WTC11 (cell line): ENCODE measurements at regions not wholly inside any gene's neighbourhood (a gene's known extent, or its start where the extent isn't known, plus 50 kb on each side); places are given as distances from the start of the nearest gene placed in this dataset.

ENCODE experiments used
- ATAC-seq: fragments of 200-7000 bp; cut with Tn5 transposase; 2 replicates; pipeline ENCODE4 v1.10.0; 2021; ENCODE audit warnings: mild to moderate bottlenecking, moderate library complexity
- CTCF ChIA-PET: fragments of 300-600 bp; sonication (Branson Sonifier 250); formaldehyde crosslinking; loops from one replicate; lab custom pipeline; 2021; ENCODE audit warnings: antibody characterized with exemption; lab: Charles Lee
- POLR2A ChIA-PET: fragments of 350-600 bp; sonication (Branson Sonifier 250); formaldehyde crosslinking; loops from one replicate; lab custom pipeline; 2021; ENCODE audit warnings: antibody characterized with exemption; lab: Charles Lee
- DNase-seq: peaks from one replicate; pipeline ENCODE4 v3.0.0; 2021; ENCODE audit warnings: low spot score
- H3K27ac Mint-ChIP-seq: 2 replicates; pipeline ENCODE4 v1.8.0; 2021; ENCODE audit warnings: mixed read lengths
- H3K27me3 Mint-ChIP-seq: 2 replicates; pipeline ENCODE4 v1.8.0; 2021; ENCODE audit warnings: low read depth, mild to moderate bottlenecking, moderate library complexity, mixed read lengths
- H3K36me3 Mint-ChIP-seq: 2 replicates; pipeline ENCODE4 v1.8.0; 2021; ENCODE audit warnings: mixed read lengths
- H3K4me1 Mint-ChIP-seq: 2 replicates; pipeline ENCODE4 v1.8.0; 2022; ENCODE audit warnings: mixed read lengths
- H3K4me3 Mint-ChIP-seq: 2 replicates; pipeline ENCODE4 v1.8.0; 2021; ENCODE audit warnings: mild to moderate bottlenecking, moderate library complexity, mixed read lengths
- H3K9me3 Mint-ChIP-seq: 2 replicates; pipeline ENCODE4 v1.8.0; 2021; ENCODE audit warnings: mixed read lengths
- ATF6 ChIP-seq: sonication (generic); formaldehyde crosslinking; IDR thresholded peaks from 2 replicates; pipeline ENCODE4 v1.8.1; 2023; ENCODE audit warnings: mild to moderate bottlenecking, missing genetic modification reagents
- CBFB ChIP-seq: sonication (generic); formaldehyde crosslinking; IDR thresholded peaks from 2 replicates; pipeline ENCODE4 v1.8.1; 2022; ENCODE audit warnings: mild to moderate bottlenecking, low read depth, missing genetic modification reagents
- CDX4 ChIP-seq: fragments of 250-450 bp; sonication (Bioruptor Pico); IDR thresholded peaks from 2 replicates; pipeline ENCODE4 v1.9.0; 2021; ENCODE audit warnings: moderate library complexity, mild to moderate bottlenecking, inconsistent platforms, borderline replicate concordance
- CREB1 ChIP-seq: sonication (generic); formaldehyde crosslinking; IDR thresholded peaks from 2 replicates; pipeline ENCODE4 v1.8.0; 2023; ENCODE audit warnings: mild to moderate bottlenecking, missing genetic modification reagents
- CTCF ChIP-seq: fragments of 200-600 bp; IDR thresholded peaks from 2 replicates; pipeline ENCODE4 v1.8.0; 2022; ENCODE audit warnings: antibody characterized with exemption
- E2F4 ChIP-seq: sonication (generic); formaldehyde crosslinking; IDR thresholded peaks from 2 replicates; pipeline ENCODE4 v1.8.1; 2022; ENCODE audit warnings: low read depth, mild to moderate bottlenecking, moderate library complexity, missing genetic modification reagents, borderline replicate concordance
- E2F5 ChIP-seq: sonication (generic); formaldehyde crosslinking; IDR thresholded peaks from 2 replicates; pipeline ENCODE4 v1.8.1; 2022; ENCODE audit warnings: mild to moderate bottlenecking, moderate library complexity, missing genetic modification reagents
- EMX1 ChIP-seq: fragments of 250-450 bp; sonication (Bioruptor Pico); IDR thresholded peaks from 2 replicates; pipeline ENCODE4 v1.8.0; 2021; ENCODE audit warnings: mild to moderate bottlenecking
- HMGA2 ChIP-seq: fragments of 250-450 bp; sonication (Bioruptor Pico); IDR thresholded peaks from 2 replicates; pipeline ENCODE4 v1.4.0; 2021; ENCODE audit warnings: mild to moderate bottlenecking, moderate library complexity
- HMGXB4 ChIP-seq: sonication (generic); formaldehyde crosslinking; IDR thresholded peaks from 2 replicates; pipeline ENCODE4 v1.8.1; 2023; ENCODE audit warnings: mild to moderate bottlenecking, moderate library complexity, missing genetic modification reagents
- IRF1 ChIP-seq: sonication (generic); formaldehyde crosslinking; IDR thresholded peaks from 2 replicates; pipeline ENCODE4 v1.8.0; 2023; ENCODE audit warnings: missing genetic modification reagents
- IRF2 ChIP-seq: sonication (generic); formaldehyde crosslinking; IDR thresholded peaks from 2 replicates; pipeline ENCODE4 v1.8.0; 2022; ENCODE audit warnings: low read depth, missing genetic modification reagents, borderline replicate concordance
- JUN ChIP-seq: sonication (generic); formaldehyde crosslinking; IDR thresholded peaks from 2 replicates; pipeline ENCODE4 v1.8.0; 2023; ENCODE audit warnings: mild to moderate bottlenecking, missing genetic modification reagents
- NR2C2 ChIP-seq: sonication (generic); formaldehyde crosslinking; IDR thresholded peaks from 2 replicates; pipeline ENCODE4 v1.8.0; 2022; ENCODE audit warnings: mild to moderate bottlenecking, missing genetic modification reagents
- PREB ChIP-seq: sonication (generic); formaldehyde crosslinking; IDR thresholded peaks from 2 replicates; pipeline ENCODE4 v1.8.1; 2022; ENCODE audit warnings: mild to moderate bottlenecking, missing genetic modification reagents, moderate library complexity, borderline replicate concordance
- ZNF219 ChIP-seq: sonication (generic); formaldehyde crosslinking; IDR thresholded peaks from 2 replicates; pipeline ENCODE4 v1.8.0; 2023; ENCODE audit warnings: missing genetic modification reagents, mild to moderate bottlenecking, borderline replicate concordance
- ZNF263 ChIP-seq: sonication (generic); formaldehyde crosslinking; IDR thresholded peaks from 2 replicates; pipeline ENCODE4 v1.8.1; 2022; ENCODE audit warnings: low read depth, mild to moderate bottlenecking, moderate library complexity, missing genetic modification reagents
- ZNF425 ChIP-seq: fragments of 250-450 bp; sonication (Bioruptor Pico); conservative IDR thresholded peaks from 2 replicates; pipeline ENCODE4 v1.9.0; 2021; ENCODE audit warnings: mild to moderate bottlenecking
- ZNF512 ChIP-seq: sonication (generic); formaldehyde crosslinking; IDR thresholded peaks from 2 replicates; pipeline ENCODE4 v1.8.1; 2022; ENCODE audit warnings: missing genetic modification reagents, borderline replicate concordance
- ZNF671 ChIP-seq: fragments of 250-450 bp; sonication (Bioruptor Pico); IDR thresholded peaks from 2 replicates; pipeline ENCODE4 v1.8.0; 2021; ENCODE audit warnings: mild to moderate bottlenecking

GRCh38 chr1:102580806-102581205 lies 527.5 kb downstream of the COL11A1 start:
- Mint-ChIP-seq H3K9me3 (peaks cover 2% of the 10 kb centered on the region; the same call in 1 of the 2 replicates), H3K27ac (no peak overlapping the region), H3K4me3 (no peak overlapping the region), H3K4me1 (no peaks in the 10 kb centered on the region), H3K36me3 (no peaks in the 10 kb centered on the region), H3K27me3 (no peaks in the 10 kb centered on the region)
- no peak for DNase-seq
- ATAC-seq: no peak
- ChIA-PET CTCF (no interaction called here), POLR2A (no interaction called here)
- no peak for TF ChIP-seq EMX1 (CRISPR knock-in tag)
- TF ChIP-seq CBFB (CRISPR knock-in tag): no peak
- TF ChIP-seq ZNF219 (CRISPR knock-in tag): no peak
- no peak for TF ChIP-seq JUN (CRISPR knock-in tag)
- TF ChIP-seq HMGXB4 (CRISPR knock-in tag): no peak
- no peak for TF ChIP-seq ATF6 (CRISPR knock-in tag)

GRCh38 chr1:102578804-102579203 lies 529.5 kb downstream of the COL11A1 start:
- POLR2A ChIA-PET: no interaction called here
- Mint-ChIP-seq H3K9me3 (no peaks in the 10 kb centered on the region), H3K36me3 (no peaks in the 10 kb centered on the region), H3K4me3 (no peak overlapping the region), H3K4me1 (no peaks in the 10 kb centered on the region), H3K27me3 (no peaks in the 10 kb centered on the region), H3K27ac (no peak overlapping the region)
- CTCF ChIA-PET: no interaction called here
- ATAC-seq: no peak
- no peak for TF ChIP-seq PREB (CRISPR knock-in tag)
- TF ChIP-seq CTCF: no peak
- no peak for TF ChIP-seq E2F4 (CRISPR knock-in tag)
- no peak for TF ChIP-seq ZNF671 (CRISPR knock-in tag)
- TF ChIP-seq CREB1 (CRISPR knock-in tag): no peak
- TF ChIP-seq IRF1 (CRISPR knock-in tag): no peak
- TF ChIP-seq CDX4 (CRISPR knock-in tag): no peak
- no peak for TF ChIP-seq E2F5
- no peak for TF ChIP-seq HMGA2 (CRISPR knock-in tag)
- TF ChIP-seq ZNF263: no peak
- no peak for TF ChIP-seq IRF2 (CRISPR knock-in tag)
- TF ChIP-seq ZNF425 (CRISPR knock-in tag): no peak
- TF ChIP-seq NR2C2 (CRISPR knock-in tag): no peak
- TF ChIP-seq ZNF512: no peak
- DNase-seq: no peak
